ENCODE measurements at regions not wholly inside any gene's neighbourhood (a gene's known extent, or its start where the extent isn't known, plus 50 kb on each side); places are given as distances from the start of the nearest gene placed in this dataset.

GRCh38 chr4:77232653-77233052, 75.6 kb downstream of the CCNG2 start:
- Histone ChIP-seq H3K4me1 (ENCODE audit: insufficient read depth) (no peaks in the 10 kb centered on the region), H3K9me2 (ENCODE audit: insufficient read depth) (no peaks in the 10 kb centered on the region), H3K79me2 (ENCODE audit: insufficient read depth) (no peaks in the 10 kb centered on the region), H2AFZ (no peak overlapping the region), H3K36me3 (ENCODE audit: low read depth) (no peaks in the 10 kb centered on the region), H3K9ac (no peak overlapping the region), H3F3A (ENCODE audit: insufficient read depth) (no peaks in the 10 kb centered on the region), H3K9me3 (ENCODE audit: low read depth) (no peaks in the 10 kb centered on the region), H4K20me1 (ENCODE audit: insufficient read depth) (no peaks in the 10 kb centered on the region), H3K4me2 (ENCODE audit: unreplicated experiment) (no peak overlapping the region), H3K27me3 (replicated peaks; ENCODE audit: insufficient read depth) (peaks cover 44% of the 10 kb centered on the region), H3K27ac (no peak overlapping the region), H3K4me3 (no peak overlapping the region)
- no peak for TF ChIP-seq EZH2phosphoT487 (IDR thresholded peaks at IDR 0.05; ENCODE audit: insufficient read depth, low read depth)
- TF ChIP-seq EZH2 (IDR thresholded peaks at IDR 0.05; ENCODE audit: insufficient read depth, poor library complexity, severe bottlenecking): no peak
- in situ Hi-C loops (cut with MboI): no loop called here
- WGBS, 2 experiments (ENCODE audit: low coverage in 1 of 2, low lambda C conversion rate in 2 of 2, missing lambda C conversion rate in 2 of 2): 72 to 78% methylated on average over 4 of the region's 4 CpGs
- DNase-seq: peak; percentile 48

- Histone ChIP-seq H3K9ac (no peak overlapping the region), H3K4me3 (no peak overlapping the region), H3K9me2 (ENCODE audit: insufficient read depth) (no peaks in the 10 kb centered on the region), H3K36me3 (ENCODE audit: low read depth) (no peaks in the 10 kb centered on the region), H2AFZ (no peak overlapping the region), H3K27ac (no peak overlapping the region), H3K4me1 (ENCODE audit: insufficient read depth) (no peaks in the 10 kb centered on the region), H3K4me2 (ENCODE audit: unreplicated experiment) (no peak overlapping the region), H3K27me3 (replicated peaks; ENCODE audit: insufficient read depth) (peaks cover 70% of the 10 kb centered on the region), H3K79me2 (ENCODE audit: insufficient read depth) (no peaks in the 10 kb centered on the region), H3F3A (ENCODE audit: insufficient read depth) (no peaks in the 10 kb centered on the region), H3K9me3 (ENCODE audit: low read depth) (no peaks in the 10 kb centered on the region), H4K20me1 (ENCODE audit: insufficient read depth) (no peaks in the 10 kb centered on the region)
- DNase-seq: no peak
- TF ChIP-seq EZH2 (IDR thresholded peaks at IDR 0.05; ENCODE audit: insufficient read depth, poor library complexity, severe bottlenecking) (no peak), EZH2phosphoT487 (IDR thresholded peaks at IDR 0.05; ENCODE audit: insufficient read depth, low read depth) (no peak)
- WGBS, 2 experiments (ENCODE audit: low coverage in 1 of 2, low lambda C conversion rate in 2 of 2, missing lambda C conversion rate in 2 of 2): 73 to 85% methylated on average over 2 of the region's 2 CpGs
- in situ Hi-C loops (cut with MboI): no loop called here
Measured at GRCh38 chr4:77235289-77235854, 78.4 kb downstream of the CCNG2 start.

- no peak for DNase-seq
- WGBS, 2 experiments (ENCODE audit: low coverage in 1 of 2, low lambda C conversion rate in 2 of 2, missing lambda C conversion rate in 2 of 2): 65 to 66% methylated on average over 3 of the region's 3 CpGs
- H2AFZ ChIP-seq: no peak overlapping the region
- H3K27ac ChIP-seq: no peak overlapping the region
- in situ Hi-C loops (cut with MboI): no loop called here
- H3K9ac ChIP-seq: no peak overlapping the region
- H3K9me2 ChIP-seq (ENCODE audit: insufficient read depth): no peaks in the 10 kb centered on the region
- no peaks in the 10 kb centered on the region for H3K36me3 ChIP-seq (ENCODE audit: low read depth)
- no peaks in the 10 kb centered on the region for H3K9me3 ChIP-seq (ENCODE audit: low read depth)
- no peaks in the 10 kb centered on the region for H4K20me1 ChIP-seq (ENCODE audit: insufficient read depth)
- peaks cover 79% of the 10 kb centered on the region for H3K27me3 ChIP-seq (replicated peaks; ENCODE audit: insufficient read depth)
- H3K79me2 ChIP-seq (ENCODE audit: insufficient read depth): no peaks in the 10 kb centered on the region
- H3K4me3 ChIP-seq: no peak overlapping the region
- TF ChIP-seq EZH2phosphoT487 (IDR thresholded peaks at IDR 0.05; ENCODE audit: insufficient read depth, low read depth) (no peak), EZH2 (IDR thresholded peaks at IDR 0.05; ENCODE audit: insufficient read depth, poor library complexity, severe bottlenecking) (no peak)
- H3F3A ChIP-seq (ENCODE audit: insufficient read depth): no peaks in the 10 kb centered on the region
- no peak overlapping the region for H3K4me2 ChIP-seq (ENCODE audit: unreplicated experiment)
- no peaks in the 10 kb centered on the region for H3K4me1 ChIP-seq (ENCODE audit: insufficient read depth)
Measured at GRCh38 chr4:77236806-77237205, 79.8 kb downstream of the CCNG2 start.

GRCh38 chr4:77240469-77241066, 83.6 kb downstream of the CCNG2 start:
- Histone ChIP-seq H3K4me3 (no peak overlapping the region), H2AFZ (no peak overlapping the region), H3K27ac (no peak overlapping the region), H3K9me3 (ENCODE audit: low read depth) (no peaks in the 10 kb centered on the region), H3K4me1 (ENCODE audit: insufficient read depth) (no peaks in the 10 kb centered on the region), H3K79me2 (ENCODE audit: insufficient read depth) (no peaks in the 10 kb centered on the region), H3F3A (ENCODE audit: insufficient read depth) (no peaks in the 10 kb centered on the region), H4K20me1 (ENCODE audit: insufficient read depth) (no peaks in the 10 kb centered on the region), H3K9ac (no peak overlapping the region), H3K9me2 (ENCODE audit: insufficient read depth) (no peaks in the 10 kb centered on the region), H3K27me3 (replicated peaks; ENCODE audit: insufficient read depth) (peaks cover 60% of the 10 kb centered on the region), H3K36me3 (ENCODE audit: low read depth) (no peaks in the 10 kb centered on the region), H3K4me2 (ENCODE audit: unreplicated experiment) (no peak overlapping the region)
- 9% methylated on average over 10 of the region's 10 CpGs for WGBS, 2 experiments (ENCODE audit: low coverage in 1 of 2, low lambda C conversion rate in 2 of 2, missing lambda C conversion rate in 2 of 2)
- in situ Hi-C loops (cut with MboI): loop anchor here (5.0 kb wide), 1 partner anchor 117 kb away; no protein-coding TSS in a partner anchor
- TF ChIP-seq EZH2 (IDR thresholded peaks at IDR 0.05; ENCODE audit: insufficient read depth, poor library complexity, severe bottlenecking) (no peak), EZH2phosphoT487 (IDR thresholded peaks at IDR 0.05; ENCODE audit: insufficient read depth, low read depth) (no peak)
- DNase-seq: peak; percentile 76

All from GM23248 (cell line).